NCI-H524 treated with DMSO at 0.1 percent for 48 hours (cell line): ENCODE measurements at regions not wholly inside any gene's neighbourhood (a gene's known extent, or its start where the extent isn't known, plus 50 kb on each side); places are given as distances from the start of the nearest gene placed in this dataset.

Experiments
- DNase-seq: peaks from one replicate; lab custom pipeline; 2025; lab: John Stamatoyannopoulos, UW

GRCh38 chr3:13171704-13172643 lies 98.7 kb upstream of the IQSEC1 start:
- no peak for DNase-seq

GRCh38 chr3:13170317-13170716 lies 97.1 kb upstream of the IQSEC1 start:
- DNase-seq, result no peak

- DNase-seq, result no peak
Observed at GRCh38 chr3:13168391-13168790, 95.2 kb upstream of the IQSEC1 start.

GRCh38 chr3:13167829-13168228 lies 94.6 kb upstream of the IQSEC1 start:
- DNase-seq, result no peak

- no peak for DNase-seq
Observed at GRCh38 chr3:13167064-13167743, 94.0 kb upstream of the IQSEC1 start.

GRCh38 chr3:13166243-13167063 lies 93.2 kb upstream of the IQSEC1 start:
- no peak for DNase-seq

- no peak for DNase-seq
Observed at GRCh38 chr3:13165576-13165975, 92.3 kb upstream of the IQSEC1 start.

- no peak for DNase-seq
Observed at GRCh38 chr3:13164893-13165492, 91.8 kb upstream of the IQSEC1 start.

- DNase-seq, result no peak
Observed at GRCh38 chr3:13163848-13164382, 90.7 kb upstream of the IQSEC1 start.

GRCh38 chr3:13162549-13163320 lies 89.5 kb upstream of the IQSEC1 start:
- DNase-seq, result no peak

- no peak for DNase-seq
Observed at GRCh38 chr3:13161771-13162535, 88.7 kb upstream of the IQSEC1 start.

- no peak for DNase-seq
Observed at GRCh38 chr3:13161021-13161759, 88.0 kb upstream of the IQSEC1 start.

GRCh38 chr3:13160619-13161018 lies 87.4 kb upstream of the IQSEC1 start:
- no peak for DNase-seq

- DNase-seq, result no peak
Observed at GRCh38 chr3:13159890-13160289, 86.7 kb upstream of the IQSEC1 start.

GRCh38 chr3:13158871-13159270 lies 85.6 kb upstream of the IQSEC1 start:
- no peak for DNase-seq

- DNase-seq, result no peak
Observed at GRCh38 chr3:13158408-13158807, 85.2 kb upstream of the IQSEC1 start.

- no peak for DNase-seq
Observed at GRCh38 chr3:13157986-13158385, 84.8 kb upstream of the IQSEC1 start.

- no peak for DNase-seq
Observed at GRCh38 chr3:13152826-13153710, 79.8 kb upstream of the IQSEC1 start.
